SK-N-MC (cell line): ENCODE measurements at regions not wholly inside any gene's neighbourhood (a gene's known extent, or its start where the extent isn't known, plus 50 kb on each side); places are given as distances from the start of the nearest gene placed in this dataset.

Experiments
- DNase-seq: peaks from one replicate; pipeline ENCODE4 v3.0.0-alpha.2; 2011; ENCODE audit warnings: low read depth, low spot score
- H3K27ac ChIP-seq: fragments of 200-600 bp; sonication (generic); 2 replicates; pipeline ENCODE4 v1.5.1; 2016; ENCODE audit warnings: mixed run types
- H3K36me3 ChIP-seq: fragments of 200-600 bp; sonication (generic); 2 replicates; pipeline ENCODE4 v1.6.1; 2017; ENCODE audit warnings: antibody characterized with exemption, low read length, mixed read lengths; ENCODE audit not compliant: insufficient read depth
- H3K4me3 ChIP-seq: fragments of 200-600 bp; sonication (generic); 2 replicates; pipeline ENCODE4 v1.5.1; 2016
- H3K9ac ChIP-seq: fragments of 200-600 bp; sonication (generic); 2 replicates; pipeline ENCODE4 v1.8.0; 2017; ENCODE audit warnings: mixed run types, mixed read lengths; ENCODE audit not compliant: insufficient read length
- H3K9me3 ChIP-seq: fragments of 200-600 bp; sonication (generic); 2 replicates; pipeline ENCODE4 v1.6.1; 2017; ENCODE audit warnings: low read depth, mild to moderate bottlenecking, antibody characterized with exemption, low read length, moderate library complexity, mixed read lengths
- EZH2 ChIP-seq: fragments of 200-600 bp; sonication (generic); IDR thresholded peaks from one replicate; pipeline ENCODE4 v1.6.1; 2017; ENCODE audit warnings: antibody characterized with exemption
- FOXP2 ChIP-seq: optimal IDR thresholded peaks from 2 replicates; pipeline ENCODE3; 2011; ENCODE audit warnings: mild to moderate bottlenecking, moderate library complexity; ENCODE audit not compliant: insufficient read depth; ENCODE audit errors: extremely low read length, control extremely low read depth
- POLR2AphosphoS5 ChIP-seq: IDR thresholded peaks from 2 replicates; pipeline ENCODE4 v1.6.1; 2012; ENCODE audit warnings: mild to moderate bottlenecking, low read depth, low read length, borderline replicate concordance

DNA sequence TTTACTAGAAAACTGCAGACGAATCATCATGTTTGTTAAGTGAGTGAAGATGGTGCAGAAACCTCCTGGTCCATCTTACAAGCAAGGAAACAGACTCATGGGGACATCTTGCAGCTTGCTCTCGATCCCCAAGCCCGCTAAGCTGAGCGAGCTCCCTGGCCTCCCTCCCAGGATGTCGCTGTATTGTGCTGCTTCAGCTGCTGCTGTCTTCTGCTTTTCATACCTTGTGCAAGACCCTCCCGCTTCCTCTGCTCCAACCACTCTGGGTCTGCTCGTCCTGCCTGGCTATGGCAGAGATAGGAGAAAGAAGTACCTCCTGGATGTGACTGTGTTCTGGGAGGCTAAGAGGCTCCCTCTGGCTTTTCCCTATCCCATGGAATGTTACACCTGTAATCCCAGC lies 285.2 kb upstream of the FZD8 start:
- Histone ChIP-seq H3K9ac (no peak overlapping the region), H3K27ac (no peak overlapping the region), H3K9me3 (no peaks in the 10 kb centered on the region), H3K36me3 (no peaks in the 10 kb centered on the region), H3K4me3 (no peak overlapping the region)
- DNase-seq: no peak
- TF ChIP-seq FOXP2 (no peak), EZH2 (no peak), POLR2AphosphoS5 (no peak)

DNA sequence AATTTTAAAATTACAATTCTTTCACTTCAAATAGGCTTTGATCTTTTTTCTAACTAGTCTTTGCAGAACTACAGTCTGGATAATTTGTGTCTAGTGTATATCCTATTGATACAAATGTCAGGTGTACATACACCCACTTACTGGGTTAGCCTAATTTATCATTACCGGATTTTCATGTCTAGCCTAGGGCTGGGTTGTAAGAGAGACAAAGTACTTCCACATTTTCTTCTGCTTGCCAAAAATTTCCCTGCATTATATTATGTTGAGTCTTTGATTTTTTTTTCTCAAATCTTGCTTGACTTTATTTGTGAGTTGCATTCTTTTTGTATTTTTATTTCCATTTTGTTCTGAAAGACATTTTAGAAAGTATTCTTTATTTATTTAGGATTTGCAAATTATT lies 284.8 kb upstream of the FZD8 start:
- Histone ChIP-seq H3K27ac (no peak overlapping the region), H3K9ac (no peak overlapping the region), H3K9me3 (no peaks in the 10 kb centered on the region), H3K36me3 (no peaks in the 10 kb centered on the region), H3K4me3 (no peak overlapping the region)
- TF ChIP-seq FOXP2: no peak
- no peak for TF ChIP-seq EZH2
- TF ChIP-seq POLR2AphosphoS5: no peak
- no peak for DNase-seq

DNA sequence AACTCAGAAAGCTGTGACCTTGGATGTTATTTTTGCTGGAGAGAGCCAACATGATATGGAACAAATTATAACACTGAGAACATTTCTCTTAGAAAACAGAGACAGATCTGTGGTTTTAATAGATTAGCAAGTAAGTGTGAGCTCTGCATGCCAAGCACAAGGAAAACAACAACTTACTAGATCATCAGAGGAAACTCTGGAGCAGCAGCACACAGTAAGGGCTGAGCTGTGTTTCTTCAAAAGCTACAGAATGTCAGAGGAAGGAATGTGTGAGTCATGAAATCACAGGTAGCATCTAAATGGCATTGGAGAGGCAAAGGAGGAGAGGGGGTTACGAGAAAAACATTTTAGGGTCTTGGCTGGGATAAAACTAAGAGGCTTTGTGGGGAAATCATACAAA lies 283.4 kb upstream of the FZD8 start:
- H3K4me3 ChIP-seq: no peak overlapping the region
- no peak overlapping the region for H3K27ac ChIP-seq
- H3K36me3 ChIP-seq: no peaks in the 10 kb centered on the region
- DNase-seq: no peak
- TF ChIP-seq EZH2 (no peak), POLR2AphosphoS5 (no peak)
- no peak overlapping the region for H3K9ac ChIP-seq
- H3K9me3 ChIP-seq: no peaks in the 10 kb centered on the region

DNA sequence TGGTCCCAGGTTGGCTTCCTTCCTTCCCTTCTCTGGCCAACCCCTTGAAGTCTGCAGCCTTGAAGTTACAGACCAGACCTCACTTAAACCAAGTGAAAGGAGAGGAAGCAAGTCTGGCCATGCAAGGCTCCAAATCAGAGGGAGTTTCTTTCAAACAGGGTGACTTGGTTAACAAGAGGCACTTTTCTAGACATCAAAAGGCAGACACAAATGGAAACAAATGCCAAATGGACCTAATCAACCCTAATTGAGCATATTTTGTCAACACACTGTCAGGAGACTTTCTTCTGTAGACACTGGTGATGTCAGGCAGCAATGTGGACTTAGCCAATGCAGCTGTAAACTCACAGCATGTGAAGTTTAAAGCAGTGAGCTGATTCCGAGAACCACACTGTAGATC lies 282.7 kb upstream of the FZD8 start:
- no peaks in the 10 kb centered on the region for H3K36me3 ChIP-seq
- TF ChIP-seq FOXP2: no peak
- no peak for TF ChIP-seq EZH2
- no peak for TF ChIP-seq POLR2AphosphoS5
- DNase-seq: no peak
- no peaks in the 10 kb centered on the region for H3K9me3 ChIP-seq
- no peak overlapping the region for H3K27ac ChIP-seq
- H3K9ac ChIP-seq: no peak overlapping the region
- H3K4me3 ChIP-seq: no peak overlapping the region

DNA sequence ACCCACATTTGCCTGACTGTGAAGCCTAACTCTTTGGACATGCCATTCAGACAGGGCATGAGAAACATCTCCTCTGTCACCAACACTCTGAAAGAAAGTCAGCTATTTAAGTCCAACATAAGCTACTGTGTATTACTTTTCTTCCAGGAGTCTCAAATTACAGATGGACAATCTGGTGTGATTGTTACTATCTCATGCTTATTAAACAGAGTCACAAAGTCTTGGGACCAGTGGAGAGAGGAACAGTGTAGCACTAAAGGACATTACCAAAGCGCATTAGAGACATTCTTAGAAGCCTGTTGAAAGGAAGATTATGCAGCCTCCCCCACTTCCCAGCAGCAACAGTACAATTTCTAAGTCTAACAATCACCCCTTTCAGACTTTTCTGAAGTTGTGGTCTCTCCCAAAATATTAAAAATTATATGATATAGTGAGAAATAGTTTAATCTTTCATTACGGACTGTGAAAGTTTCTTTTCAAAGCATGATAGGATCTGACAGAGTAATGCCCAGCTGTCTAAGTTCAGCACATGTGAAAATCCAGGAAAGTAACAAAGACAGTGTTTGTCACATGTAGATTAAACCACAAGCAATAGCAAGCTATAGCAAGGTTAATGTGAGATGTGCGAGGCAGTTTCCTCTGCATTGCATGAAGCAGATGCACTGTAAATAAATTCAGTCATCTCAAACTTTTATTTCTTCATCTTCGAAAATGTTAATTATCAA lies 280.9 kb upstream of the FZD8 start:
- TF ChIP-seq FOXP2 (no peak), EZH2 (no peak), POLR2AphosphoS5 (no peak)
- Histone ChIP-seq H3K4me3 (no peak overlapping the region), H3K36me3 (no peaks in the 10 kb centered on the region), H3K9me3 (no peaks in the 10 kb centered on the region), H3K9ac (no peak overlapping the region), H3K27ac (no peak overlapping the region)
- DNase-seq: no peak

DNA sequence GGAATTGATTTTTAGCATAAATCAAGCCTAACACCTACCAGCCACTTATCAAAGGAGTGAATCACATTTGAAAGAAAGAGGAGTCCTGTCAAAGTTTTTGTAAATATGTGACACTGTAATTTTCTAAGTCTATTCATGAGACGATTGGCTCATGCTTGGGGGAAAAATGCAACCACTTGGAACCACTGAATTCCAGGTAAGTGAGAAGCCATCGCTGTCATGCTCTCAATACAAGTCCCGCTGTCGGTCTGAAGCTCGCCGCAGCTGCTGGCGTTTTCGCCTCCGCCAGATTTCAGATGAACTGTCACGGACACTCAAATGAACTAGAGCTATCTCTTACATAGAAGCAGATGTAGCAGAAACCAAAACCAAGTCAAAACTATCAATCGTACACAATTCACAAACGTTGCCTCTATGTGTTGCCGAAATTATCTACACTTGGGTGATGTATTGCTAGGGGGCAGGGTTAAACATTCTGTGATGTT lies 279.8 kb upstream of the FZD8 start:
- H3K27ac ChIP-seq: no peak overlapping the region
- no peak overlapping the region for H3K9ac ChIP-seq
- DNase-seq: no peak
- no peak overlapping the region for H3K4me3 ChIP-seq
- TF ChIP-seq FOXP2 (no peak), POLR2AphosphoS5 (no peak), EZH2 (no peak)
- no peaks in the 10 kb centered on the region for H3K36me3 ChIP-seq
- no peaks in the 10 kb centered on the region for H3K9me3 ChIP-seq

DNA sequence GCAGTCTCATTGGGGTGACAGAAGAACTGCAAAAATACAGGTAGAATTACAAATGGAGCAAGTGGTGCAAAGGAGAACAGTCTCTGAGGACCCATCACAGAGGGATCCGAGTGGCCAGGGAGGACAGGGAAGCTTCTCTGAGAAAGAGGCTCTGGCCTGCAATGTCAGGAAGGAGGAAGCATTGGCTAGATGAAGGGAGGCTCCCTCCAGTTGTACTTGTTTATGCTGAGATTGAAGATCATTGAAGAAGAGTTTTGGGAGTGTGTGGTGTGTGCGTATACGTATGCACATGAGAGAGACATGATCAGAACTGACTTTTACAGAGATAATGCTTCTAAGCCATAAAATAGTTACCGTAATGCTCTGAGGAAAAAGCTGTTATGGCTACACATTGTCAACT lies 274.7 kb upstream of the FZD8 start:
- no peak for DNase-seq
- Histone ChIP-seq H3K9ac (no peak overlapping the region), H3K27ac (no peak overlapping the region), H3K9me3 (no peaks in the 10 kb centered on the region), H3K36me3 (no peaks in the 10 kb centered on the region), H3K4me3 (no peak overlapping the region)
- TF ChIP-seq POLR2AphosphoS5: no peak

DNA sequence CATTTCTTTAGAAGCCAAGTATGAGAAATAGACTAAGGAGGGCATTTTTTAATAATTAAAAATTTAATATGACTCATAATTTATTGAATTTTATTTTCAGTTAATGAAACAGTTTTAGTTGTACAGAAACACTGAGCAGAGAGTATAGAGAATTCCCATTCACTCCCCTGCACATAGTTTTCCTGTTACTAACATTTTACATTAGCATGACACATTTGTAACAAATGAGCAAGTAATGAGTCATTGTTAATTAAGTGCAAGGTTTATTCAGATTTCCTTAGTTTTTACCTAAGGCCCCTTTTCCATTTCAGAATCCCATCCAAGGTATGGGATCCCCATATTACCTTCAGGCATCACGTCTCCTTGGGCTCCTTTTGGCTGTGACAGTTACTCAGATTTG lies 271.5 kb upstream of the FZD8 start:
- H3K9me3 ChIP-seq: no peaks in the 10 kb centered on the region
- H3K36me3 ChIP-seq: no peaks in the 10 kb centered on the region
- no peak overlapping the region for H3K9ac ChIP-seq
- TF ChIP-seq FOXP2 (no peak), POLR2AphosphoS5 (no peak), EZH2 (no peak)
- no peak for DNase-seq
- no peak overlapping the region for H3K27ac ChIP-seq
- no peak overlapping the region for H3K4me3 ChIP-seq
